ENCODE measurements at regions not wholly inside any gene's neighbourhood (a gene's known extent, or its start where the extent isn't known, plus 50 kb on each side); places are given as distances from the start of the nearest gene placed in this dataset.

- intact Hi-C loops (cut with DNase I): no loop called here
- no peak for TF ChIP-seq CTCF (IDR thresholded peaks at IDR 0.05)
- DNase-seq (ENCODE audit: low spot score in 2 of 2): no peak
Measured at GRCh38 chr18:54675076-54675475, 84.0 kb downstream of the DYNAP start.

GRCh38 chr18:54679318-54680149, 88.5 kb downstream of the DYNAP start:
- intact Hi-C loops (cut with DNase I): no loop called here
- Histone ChIP-seq H3K36me3 (no peaks in the 10 kb centered on the region), H3K27ac (no peak overlapping the region), H3K4me1 (no peaks in the 10 kb centered on the region), H3K4me3 (no peak overlapping the region), H3K9me3 (peaks cover 0 to 6% of the 10 kb centered on the region in 2 donors), H3K27me3 (no peaks in the 10 kb centered on the region)
- DNase-seq (ENCODE audit: low spot score in 2 of 2): no peak
- peak in 1 of 3 experiments; percentile 24 for TF ChIP-seq CTCF (IDR thresholded peaks at IDR 0.05)

More at GRCh38 chr18:54675076-54675475, 84.0 kb downstream of the DYNAP start:
- no peaks in the 10 kb centered on the region for H3K4me1 ChIP-seq
- H3K4me3 ChIP-seq: no peak overlapping the region
- H3K27me3 ChIP-seq: no peaks in the 10 kb centered on the region
- H3K9me3 ChIP-seq: peaks cover 0 to 6% of the 10 kb centered on the region in 2 donors
- H3K36me3 ChIP-seq: no peaks in the 10 kb centered on the region
- no peak overlapping the region for H3K27ac ChIP-seq

- Histone ChIP-seq H3K9me3 (no peaks in the 10 kb centered on the region), H3K4me1 (no peaks in the 10 kb centered on the region), H3K27me3 (no peaks in the 10 kb centered on the region), H3K27ac (no peak overlapping the region), H3K4me3 (no peak overlapping the region), H3K36me3 (no peaks in the 10 kb centered on the region)
- intact Hi-C loops (cut with DNase I): no loop called here
- TF ChIP-seq CTCF (IDR thresholded peaks at IDR 0.05): no peak
- no peak for DNase-seq (ENCODE audit: low spot score in 2 of 2)
Measured at GRCh38 chr18:54684784-54685183, 93.7 kb downstream of the DYNAP start.

- TF ChIP-seq CTCF (IDR thresholded peaks at IDR 0.05): no peak
- no peak for DNase-seq (ENCODE audit: low spot score in 2 of 2)
- H3K27ac ChIP-seq: no peak overlapping the region
- H3K4me3 ChIP-seq: no peak overlapping the region
- no peaks in the 10 kb centered on the region for H3K36me3 ChIP-seq
- no peaks in the 10 kb centered on the region for H3K4me1 ChIP-seq
- H3K9me3 ChIP-seq: no peaks in the 10 kb centered on the region
- intact Hi-C loops (cut with DNase I): no loop called here
- H3K27me3 ChIP-seq: no peaks in the 10 kb centered on the region
Measured at GRCh38 chr18:54689319-54689718, 98.3 kb downstream of the DYNAP start.

GRCh38 chr18:54690198-54690597, 99.2 kb downstream of the DYNAP start:
- Histone ChIP-seq H3K4me1 (no peaks in the 10 kb centered on the region), H3K36me3 (no peaks in the 10 kb centered on the region), H3K27ac (no peak overlapping the region), H3K27me3 (no peaks in the 10 kb centered on the region), H3K4me3 (no peak overlapping the region), H3K9me3 (no peaks in the 10 kb centered on the region)
- no peak for DNase-seq (ENCODE audit: low spot score in 2 of 2)
- intact Hi-C loops (cut with DNase I): no loop called here
- TF ChIP-seq CTCF (IDR thresholded peaks at IDR 0.05): no peak
